Heart left ventricle (tissue), 16 donors: ENCODE measurements at regions not wholly inside any gene's neighbourhood (a gene's known extent, or its start where the extent isn't known, plus 50 kb on each side); places are given as distances from the start of the nearest gene placed in this dataset.

ENCODE experiments used
- ATAC-seq, 4 donors: fragments of 200-7000 bp; cut with Tn5 transposase; one replicate each; pipeline ENCODE4 v1.9.1; 2020 to 2022; ENCODE audit warnings: moderate library complexity in 4 of 4, mild to moderate bottlenecking in 3 of 4, moderate number of reproducible peaks in 1 of 4
- DNase-seq, 5 donors: peaks; one replicate each; pipeline ENCODE4 v3.0.0-alpha.2; 2020
- H3K27ac ChIP-seq, 12 donors: fragments of 200-600 bp; sonication (generic) in 4 of 12; one replicate each; pipeline versions ENCODE4 v1.5.0 to v1.8.0; 2016 to 2022; ENCODE audit warnings: mild to moderate bottlenecking in 2 of 12
- H3K27me3 ChIP-seq, 9 donors: fragments of 200-600 bp; sonication (generic) in 2 of 9; one replicate each; pipeline versions ENCODE4 v1.5.1 to v1.8.0; 2016 to 2022; ENCODE audit warnings: mild to moderate bottlenecking in 3 of 9
- H3K36me3 ChIP-seq, 9 donors: fragments of 200-600 bp; sonication (generic) in 2 of 9; one replicate each; pipeline versions ENCODE4 v1.5.0 to v1.8.0; 2018 to 2022; ENCODE audit warnings: mild to moderate bottlenecking in 2 of 9
- H3K4me1 ChIP-seq, 12 donors: fragments of 200-600 bp; sonication (generic) in 4 of 12; one replicate each; pipeline versions ENCODE4 v1.5.0 to v1.8.0; 2016 to 2022; ENCODE audit warnings: mild to moderate bottlenecking in 3 of 12
- H3K4me3 ChIP-seq, 12 donors: fragments of 200-600 bp; sonication (generic) in 4 of 12; one replicate each; pipeline versions ENCODE4 v1.5.0 to v1.8.0; 2017 to 2022; ENCODE audit warnings: mild to moderate bottlenecking in 9 of 12, moderate library complexity in 4 of 12
- H3K9me3 ChIP-seq, 12 donors: fragments of 200-600 bp; sonication (generic) in 4 of 12; one replicate each; pipeline versions ENCODE4 v1.5.0 to v1.8.0; 2016 to 2022; ENCODE audit warnings: mild to moderate bottlenecking in 1 of 12
- POLR2A ChIP-seq, 2 donors: fragments of 450-650 bp; IDR thresholded peaks; one replicate each; pipeline ENCODE4 v1.6.1; 2017; ENCODE audit warnings: antibody characterized with exemption in 2 of 2, mild to moderate bottlenecking in 2 of 2, moderate library complexity in 2 of 2
- WGBS, 4 donors: extraction: QIAGEN DNeasy Blood & Tissue Kit in 2 of 4; methylation state at CpG; one replicate each; pipeline versions ENCODE4 v1.1.5 to v1.1.7; 2013 to 2018; 5-methylcytosine and 5-hydroxymethylcytosine counted together
- intact Hi-C, 10 donors: fragments of 100-400 bp; cut with DNase I; formaldehyde crosslinking; loops; one replicate each; pipeline versions ENCODE4 v1.11.1 to v1.14.2; 2022
- TF ChIP-seq, protein P1 (sequence below), 12 donors: fragments of 200-600 bp; sonication (generic) in 4 of 12; IDR thresholded peaks; one replicate each; pipeline versions ENCODE4 v1.5.0 to v1.8.0; 2018 to 2022; ENCODE audit warnings: antibody characterized with exemption in 12 of 12, mild to moderate bottlenecking in 5 of 12
- donor health status: ischemic (EF 13 %, LVEDD 7.1; RV severe dilation, severe dysfunction).
- donor health status: healthy with polysubstance abuse.
- donor health status: DM: no; HTN: yes; CAD: no.
- donor health status: DM: no; HTN: no; CAD: no.
- donor health status: ischemic (EF 25% LVEDD 6.9; RV normal size, moderate dysfunction).
- donor health status: ischemic (EF 25% LVEDD 5.7; RV mildly dilated, moderate dysfunction).
- donor health status: healthy.
- donor health status: DM: yes; HTN: yes; CAD: no.
- donor health status: ischemic (EF 35%, LVEDD 5.7; RV mildly dilated, moderate dysfunction).
- donor health status: nonischemic (EF 11% LVEDD 7.7; RV severe dilation, severe dysfunction).
- donor health status: DM: yes; HTN: yes; CAD: no.
- donor health status: PGD.
- donor health status: ischemic (EF 29% LVEDD 5.4; RV normal size, mild dysfunction).
- donor health status: nonischemic (EF 23%, LVEDD 6.1; RV moderate dilation, normal function).

GRCh38 chr13:44048326-44048725 lies 168.6 kb downstream of the LACC1 start:
- Histone ChIP-seq H3K9me3 (no peaks in the 10 kb centered on the region), H3K36me3 (no peaks in the 10 kb centered on the region), H3K4me1 (peaks cover 0 to 13% (median 0%) of the 10 kb centered on the region in 12 donors), H3K4me3 (no peak overlapping the region), H3K27ac (no peak overlapping the region), H3K27me3 (peaks cover 0 to 2% (median 0%) of the 10 kb centered on the region in 9 donors)
- 79 to 93% (median 85%) methylated on average over 3 of the region's 3 CpGs for WGBS, 4 donors
- TF ChIP-seq, protein P1, sequence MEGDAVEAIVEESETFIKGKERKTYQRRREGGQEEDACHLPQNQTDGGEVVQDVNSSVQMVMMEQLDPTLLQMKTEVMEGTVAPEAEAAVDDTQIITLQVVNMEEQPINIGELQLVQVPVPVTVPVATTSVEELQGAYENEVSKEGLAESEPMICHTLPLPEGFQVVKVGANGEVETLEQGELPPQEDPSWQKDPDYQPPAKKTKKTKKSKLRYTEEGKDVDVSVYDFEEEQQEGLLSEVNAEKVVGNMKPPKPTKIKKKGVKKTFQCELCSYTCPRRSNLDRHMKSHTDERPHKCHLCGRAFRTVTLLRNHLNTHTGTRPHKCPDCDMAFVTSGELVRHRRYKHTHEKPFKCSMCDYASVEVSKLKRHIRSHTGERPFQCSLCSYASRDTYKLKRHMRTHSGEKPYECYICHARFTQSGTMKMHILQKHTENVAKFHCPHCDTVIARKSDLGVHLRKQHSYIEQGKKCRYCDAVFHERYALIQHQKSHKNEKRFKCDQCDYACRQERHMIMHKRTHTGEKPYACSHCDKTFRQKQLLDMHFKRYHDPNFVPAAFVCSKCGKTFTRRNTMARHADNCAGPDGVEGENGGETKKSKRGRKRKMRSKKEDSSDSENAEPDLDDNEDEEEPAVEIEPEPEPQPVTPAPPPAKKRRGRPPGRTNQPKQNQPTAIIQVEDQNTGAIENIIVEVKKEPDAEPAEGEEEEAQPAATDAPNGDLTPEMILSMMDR (IDR thresholded peaks at IDR 0.05), result peak in 4 of 12 donors; percentile 12 to 32 (median 26)
- no peak for TF ChIP-seq POLR2A (IDR thresholded peaks at IDR 0.05)
- DNase-seq (no peak), ATAC-seq (no peak)
- intact Hi-C loops, result loop anchor here in 8 of 10 donors (2.0 to 5.0 kb wide), 6 partner anchors 94 to 390 kb away; no protein-coding TSS in a partner anchor

DNA sequence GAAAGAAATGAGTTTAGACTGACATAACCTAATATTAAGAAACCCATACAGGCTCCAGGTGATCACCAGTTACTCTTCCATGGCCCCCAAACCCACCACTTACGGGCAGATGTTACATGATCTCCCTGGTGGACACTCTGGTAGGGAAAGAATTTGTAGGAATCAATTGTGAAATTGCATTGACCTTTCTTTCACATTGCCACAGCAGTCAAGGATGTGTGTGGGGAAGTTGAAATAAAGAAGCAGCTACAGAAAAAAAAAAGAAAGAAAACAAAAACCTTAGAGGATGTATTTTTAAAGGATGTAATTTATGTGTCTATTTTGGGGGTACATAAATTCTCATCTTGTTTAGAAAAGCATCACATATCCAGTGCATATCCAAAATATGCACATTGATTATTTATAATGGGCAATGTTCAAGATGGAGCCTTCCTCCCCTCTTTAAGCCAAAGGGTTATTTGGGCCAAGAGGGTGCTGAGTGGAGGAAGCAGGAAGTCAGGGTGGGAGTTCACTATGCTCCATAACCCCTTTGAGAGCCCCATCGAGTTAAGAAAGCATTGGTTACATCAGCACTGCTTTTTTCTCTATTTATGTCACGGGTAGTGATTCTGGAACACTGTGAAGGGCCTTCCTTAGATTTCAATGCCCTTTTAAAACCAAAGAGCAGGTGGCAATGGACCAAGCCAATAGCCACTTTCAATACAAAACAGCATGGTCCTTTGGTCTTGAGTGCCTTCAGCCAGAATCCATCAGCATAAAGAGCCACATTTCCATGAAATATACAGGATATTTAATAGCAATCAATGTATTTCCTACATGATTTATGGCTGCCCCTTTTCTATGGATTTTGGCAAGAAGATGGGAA lies 169.6 kb downstream of the LACC1 start:
- no peak overlapping the region for H3K27ac ChIP-seq
- H3K9me3 ChIP-seq, result no peaks in the 10 kb centered on the region
- TF ChIP-seq, protein P1 (IDR thresholded peaks at IDR 0.05), result no peak
- no peak for TF ChIP-seq POLR2A (IDR thresholded peaks at IDR 0.05)
- ATAC-seq (no peak), DNase-seq (no peak)
- H3K27me3 ChIP-seq, result peaks cover 0 to 2% (median 0%) of the 10 kb centered on the region in 9 donors
- 55 to 66% (median 56%) methylated on average over 3 of the region's 3 CpGs for WGBS, 4 donors
- peaks cover 0 to 14% (median 0%) of the 10 kb centered on the region in 12 donors for H3K4me1 ChIP-seq
- H3K4me3 ChIP-seq, result no peak overlapping the region
- no peaks in the 10 kb centered on the region for H3K36me3 ChIP-seq
- intact Hi-C loops, result loop anchor here in 8 of 10 donors (2.0 to 5.0 kb wide), 6 partner anchors 93 to 389 kb away; no protein-coding TSS in a partner anchor

DNA sequence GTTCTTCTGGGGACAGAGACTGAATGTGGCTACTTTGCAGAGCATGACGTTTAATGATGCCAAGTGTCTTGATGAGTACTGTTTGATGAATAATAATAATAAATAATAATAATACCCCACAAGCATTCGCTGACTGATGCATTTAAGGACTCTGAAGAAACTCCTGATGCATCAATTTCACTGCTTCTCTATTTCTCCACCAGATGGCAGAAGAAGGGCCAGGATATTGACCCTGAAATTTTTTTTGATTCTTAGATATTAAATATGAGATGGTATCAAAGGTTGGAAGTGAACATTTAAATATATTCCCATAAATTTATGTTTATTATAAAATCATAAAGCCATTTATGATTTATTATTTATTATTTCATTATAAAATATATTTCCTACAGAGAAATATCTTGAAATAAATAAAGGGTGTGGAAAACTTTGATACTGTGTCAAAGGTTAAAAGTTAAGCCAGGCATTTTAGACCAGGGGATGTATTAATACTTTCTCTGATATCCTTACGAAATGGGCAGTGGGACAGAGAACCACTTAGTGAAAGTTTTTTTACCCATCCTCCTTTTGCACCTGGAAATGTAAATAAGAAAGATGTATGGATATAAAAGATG lies 170.9 kb downstream of the LACC1 start:
- 19 to 34% (median 25%) methylated on average over 3 of the region's 3 CpGs for WGBS, 4 donors
- peak in 1 of 4 donors; percentile 55 for ATAC-seq
- no peaks in the 10 kb centered on the region for H3K36me3 ChIP-seq
- intact Hi-C loops, result loop anchor here (1.0 to 10.0 kb wide), 18 partner anchors 54 to 388 kb away; no protein-coding TSS in a partner anchor
- no peak overlapping the region for H3K27ac ChIP-seq
- no peaks in the 10 kb centered on the region for H3K9me3 ChIP-seq
- no peak for DNase-seq
- H3K4me1 ChIP-seq, result peaks cover 0 to 17% (median 0%) of the 10 kb centered on the region in 12 donors
- no peak overlapping the region for H3K4me3 ChIP-seq
- TF ChIP-seq POLR2A (IDR thresholded peaks at IDR 0.05), result no peak
- TF ChIP-seq, protein P1 (IDR thresholded peaks at IDR 0.05), result peak; percentile 74 to 95 (median 85)
- peaks cover 0 to 2% (median 0%) of the 10 kb centered on the region in 9 donors for H3K27me3 ChIP-seq

DNA sequence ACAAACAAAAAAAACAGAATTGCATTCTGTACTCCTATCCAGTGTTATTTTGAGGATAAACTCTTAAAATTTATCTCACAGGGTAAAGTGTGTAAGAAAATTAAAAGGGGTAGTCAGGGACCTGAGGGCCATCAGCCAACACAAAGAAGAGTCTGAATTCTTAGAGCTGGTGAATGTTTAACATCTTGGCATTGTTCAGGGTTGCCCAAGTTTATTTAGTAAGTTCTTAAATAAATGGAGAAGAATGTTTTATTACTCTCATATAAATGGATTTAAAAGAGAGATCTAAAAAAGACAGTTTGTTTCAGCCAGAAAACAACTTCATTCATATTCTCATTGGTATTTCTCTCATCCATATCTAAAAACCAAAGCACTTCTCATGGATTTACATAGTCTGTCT lies 171.7 kb downstream of the LACC1 start:
- Histone ChIP-seq H3K4me3 (no peak overlapping the region), H3K27ac (no peak overlapping the region), H3K36me3 (no peaks in the 10 kb centered on the region), H3K4me1 (peaks cover 0 to 21% (median 0%) of the 10 kb centered on the region in 12 donors), H3K27me3 (peaks cover 0 to 2% (median 0%) of the 10 kb centered on the region in 9 donors), H3K9me3 (no peaks in the 10 kb centered on the region)
- intact Hi-C loops, result loop anchor here (2.0 to 10.0 kb wide), 16 partner anchors 53 to 387 kb away; no protein-coding TSS in a partner anchor
- no peak for TF ChIP-seq POLR2A (IDR thresholded peaks at IDR 0.05)
- TF ChIP-seq, protein P1 (IDR thresholded peaks at IDR 0.05), result no peak
- ATAC-seq (no peak), DNase-seq (no peak)
